ENCODE measurements at regions not wholly inside any gene's neighbourhood (a gene's known extent, or its start where the extent isn't known, plus 50 kb on each side); places are given as distances from the start of the nearest gene placed in this dataset.

DNA sequence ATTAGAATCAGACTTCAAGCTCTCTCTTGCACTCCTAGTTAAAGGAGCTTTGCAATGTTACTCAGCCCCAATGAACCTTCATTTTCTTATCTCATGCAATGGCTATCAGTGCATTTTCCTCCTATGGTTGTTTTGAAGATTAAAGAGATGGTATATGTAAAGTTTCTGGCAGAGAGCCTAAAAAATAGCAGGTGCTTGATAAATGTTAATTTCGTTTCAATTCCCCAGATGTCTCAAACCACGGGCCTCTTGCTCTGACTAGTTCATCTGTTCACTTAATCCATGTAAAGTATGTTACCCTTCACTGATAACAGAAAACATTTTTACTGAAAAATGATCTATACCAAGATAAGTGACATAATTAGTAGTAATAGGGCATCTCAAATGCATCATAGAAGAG lies 735.4 kb upstream of the USP15 start:
- no peak overlapping the region for H3K27ac Mint-ChIP-seq
- H3K4me1 Mint-ChIP-seq (ENCODE audit: low read depth) = no peaks in the 10 kb centered on the region

DNA sequence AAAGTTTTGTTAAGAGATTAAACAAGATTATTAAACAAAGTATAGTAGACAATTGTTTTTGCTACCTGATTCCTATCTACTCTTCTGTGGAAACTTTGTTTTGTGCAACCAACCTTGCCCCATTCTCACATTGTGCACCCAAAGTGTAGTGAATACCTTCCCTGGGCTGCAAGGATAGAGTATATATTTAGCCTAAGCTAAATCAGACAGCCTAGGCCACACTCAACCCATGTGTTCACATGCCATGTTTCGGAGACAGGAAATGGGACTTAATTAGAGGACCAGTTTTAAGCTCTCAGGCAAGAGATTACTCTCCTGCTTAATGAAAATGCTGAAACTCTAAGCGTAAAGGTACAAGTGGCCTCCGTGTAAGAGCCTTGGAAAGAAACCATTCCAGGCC lies 734.9 kb upstream of the USP15 start:
- H3K36me3 Mint-ChIP-seq = no peaks in the 10 kb centered on the region
- peaks cover 2% of the 10 kb centered on the region for H3K27me3 Mint-ChIP-seq
- H3K4me3 Mint-ChIP-seq = no peak overlapping the region
- H3K9me3 Mint-ChIP-seq (ENCODE audit: low read depth) = no peaks in the 10 kb centered on the region
- H3K4me1 Mint-ChIP-seq (ENCODE audit: low read depth) = no peaks in the 10 kb centered on the region
- no peak overlapping the region for H3K27ac Mint-ChIP-seq

More for the DNA sequence above, 735.4 kb upstream of the USP15 start:
- Mint-ChIP-seq H3K36me3 (no peaks in the 10 kb centered on the region), H3K9me3 (ENCODE audit: low read depth) (no peaks in the 10 kb centered on the region), H3K4me3 (no peak overlapping the region), H3K27me3 (peaks cover 2% of the 10 kb centered on the region)

DNA sequence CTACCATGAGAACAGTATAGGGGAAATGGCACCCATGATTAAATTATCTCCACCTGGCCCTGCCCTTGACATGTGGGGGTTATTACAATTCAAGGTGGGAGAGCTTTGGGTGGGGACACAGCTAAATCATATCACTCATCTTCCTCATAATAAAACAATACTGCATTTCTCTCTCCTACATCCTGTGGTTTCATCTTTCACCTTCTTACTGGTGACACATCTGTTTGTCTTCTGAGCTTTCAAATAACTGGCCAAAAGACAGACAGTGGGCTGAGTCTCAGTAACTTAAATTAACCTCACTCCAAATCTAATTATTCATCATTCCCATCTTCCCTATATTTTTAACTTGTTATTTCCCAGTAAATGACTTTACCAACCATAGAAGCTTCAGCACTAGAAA lies 729.7 kb upstream of the USP15 start:
- no peaks in the 10 kb centered on the region for H3K27me3 Mint-ChIP-seq
- no peaks in the 10 kb centered on the region for H3K36me3 Mint-ChIP-seq
- H3K9me3 Mint-ChIP-seq (ENCODE audit: low read depth) = no peaks in the 10 kb centered on the region
- no peak overlapping the region for H3K27ac Mint-ChIP-seq
- no peaks in the 10 kb centered on the region for H3K4me1 Mint-ChIP-seq (ENCODE audit: low read depth)
- H3K4me3 Mint-ChIP-seq = no peak overlapping the region

DNA sequence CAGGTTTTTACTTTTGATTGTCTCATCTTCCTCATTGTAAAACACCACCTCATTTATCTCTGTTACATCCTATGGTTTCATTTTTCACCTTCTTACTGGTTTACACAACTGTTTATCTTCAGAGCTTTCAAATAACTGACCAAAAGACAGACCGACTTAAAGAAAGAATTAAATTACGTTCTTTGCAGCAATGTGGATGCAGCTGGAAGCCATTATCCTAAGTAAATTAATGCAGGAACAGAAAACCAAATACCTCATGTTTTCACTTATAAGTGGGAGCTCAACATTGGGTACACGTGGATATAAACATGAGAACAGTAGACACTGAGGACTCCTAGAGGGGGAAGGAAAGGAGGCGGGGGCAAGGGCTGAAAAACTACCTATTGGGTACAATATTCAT lies 729.0 kb upstream of the USP15 start:
- H3K27me3 Mint-ChIP-seq = no peaks in the 10 kb centered on the region
- no peaks in the 10 kb centered on the region for H3K36me3 Mint-ChIP-seq
- H3K9me3 Mint-ChIP-seq (ENCODE audit: low read depth) = no peaks in the 10 kb centered on the region
- no peaks in the 10 kb centered on the region for H3K4me1 Mint-ChIP-seq (ENCODE audit: low read depth)
- no peak overlapping the region for H3K4me3 Mint-ChIP-seq
- no peak overlapping the region for H3K27ac Mint-ChIP-seq

DNA sequence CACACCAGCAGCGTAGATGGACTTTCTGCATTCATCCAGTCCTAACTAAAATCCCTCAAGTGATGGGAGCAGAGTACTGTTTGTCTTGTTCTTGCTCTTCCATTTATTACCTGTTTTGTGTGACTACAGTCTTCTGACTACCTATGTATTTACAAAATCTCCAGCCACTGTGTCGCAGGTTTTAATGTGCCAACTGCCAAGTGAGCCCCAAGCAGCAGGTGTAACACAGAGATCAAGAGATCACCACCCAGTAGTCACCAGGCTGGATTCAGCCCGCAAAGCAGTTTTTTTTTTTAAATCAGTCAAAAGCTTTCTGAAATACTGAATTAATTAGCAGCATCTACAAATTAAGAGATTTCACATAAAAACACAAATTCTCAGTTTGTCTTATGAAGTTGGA lies 724.1 kb upstream of the USP15 start:
- Mint-ChIP-seq H3K9me3 (ENCODE audit: low read depth) (peaks cover 7% of the 10 kb centered on the region), H3K36me3 (no peaks in the 10 kb centered on the region), H3K27ac (no peak overlapping the region), H3K27me3 (no peaks in the 10 kb centered on the region), H3K4me3 (no peak overlapping the region), H3K4me1 (ENCODE audit: low read depth) (no peaks in the 10 kb centered on the region)

DNA sequence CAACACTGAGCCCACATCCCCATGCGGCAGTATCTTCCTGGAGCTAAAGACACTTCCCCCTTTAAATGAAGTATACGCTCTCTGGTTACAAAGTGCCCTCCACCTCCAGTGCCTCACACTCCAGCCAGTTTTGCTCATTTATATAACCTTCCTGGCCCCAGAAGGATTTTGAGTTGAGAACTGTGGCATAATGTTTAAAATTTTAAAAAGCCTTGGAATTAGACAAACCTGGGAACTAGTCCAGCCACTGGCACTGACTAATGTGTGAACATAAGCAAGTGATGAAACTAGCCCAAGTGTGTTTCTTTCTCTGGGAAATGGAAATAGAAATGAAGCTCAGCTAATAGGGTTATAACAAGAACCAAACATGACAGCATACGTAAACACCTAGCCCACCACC lies 723.7 kb upstream of the USP15 start:
- no peaks in the 10 kb centered on the region for H3K36me3 Mint-ChIP-seq
- peaks cover 7% of the 10 kb centered on the region for H3K9me3 Mint-ChIP-seq (ENCODE audit: low read depth)
- no peak overlapping the region for H3K4me3 Mint-ChIP-seq
- H3K27me3 Mint-ChIP-seq = no peaks in the 10 kb centered on the region
- no peaks in the 10 kb centered on the region for H3K4me1 Mint-ChIP-seq (ENCODE audit: low read depth)
- H3K27ac Mint-ChIP-seq = no peak overlapping the region

DNA sequence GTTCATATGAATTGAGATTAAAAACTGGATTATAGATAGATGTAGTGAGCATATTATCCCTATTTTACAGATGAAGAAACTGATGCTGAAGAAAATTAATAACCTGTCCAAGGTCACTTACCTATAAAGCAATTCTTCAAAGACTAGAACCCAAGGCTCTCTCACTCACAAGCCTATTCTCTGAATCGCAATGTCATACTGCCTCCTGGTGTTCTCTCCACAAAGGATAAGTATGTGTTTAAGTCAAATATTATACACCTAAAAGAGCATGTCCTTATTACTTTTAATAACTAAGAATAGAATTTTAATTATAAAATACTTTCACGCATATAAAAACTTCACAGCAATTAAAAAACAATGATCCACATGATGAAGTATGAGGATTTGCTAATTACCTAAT lies 721.3 kb upstream of the USP15 start:
- H3K27ac Mint-ChIP-seq = no peak overlapping the region
- no peaks in the 10 kb centered on the region for H3K4me1 Mint-ChIP-seq (ENCODE audit: low read depth)
- H3K4me3 Mint-ChIP-seq = no peak overlapping the region
- peaks cover 7% of the 10 kb centered on the region for H3K9me3 Mint-ChIP-seq (ENCODE audit: low read depth)
- no peaks in the 10 kb centered on the region for H3K36me3 Mint-ChIP-seq
- H3K27me3 Mint-ChIP-seq = no peaks in the 10 kb centered on the region

DNA sequence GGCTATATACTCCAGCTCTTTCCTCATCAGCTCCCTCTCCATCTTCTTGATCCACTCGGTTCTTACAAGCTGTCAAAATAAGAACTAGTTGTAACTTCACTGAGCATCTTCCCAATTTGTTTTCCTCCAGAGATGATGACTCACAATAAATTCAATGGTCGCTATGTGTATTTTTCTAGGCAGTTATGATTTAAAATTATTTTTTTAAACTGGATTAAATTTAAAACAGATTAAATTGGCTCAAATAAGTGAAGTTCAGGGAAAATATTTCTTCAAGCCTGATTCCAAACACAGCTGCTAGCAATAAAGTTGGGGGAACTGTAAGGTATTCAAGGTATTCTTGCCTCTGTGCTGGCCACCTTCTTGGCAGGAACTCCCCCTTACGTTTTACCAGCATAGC lies 717.7 kb upstream of the USP15 start:
- H3K27ac Mint-ChIP-seq = no peak overlapping the region
- H3K4me1 Mint-ChIP-seq (ENCODE audit: low read depth) = no peaks in the 10 kb centered on the region
- H3K27me3 Mint-ChIP-seq = no peaks in the 10 kb centered on the region
- H3K4me3 Mint-ChIP-seq = no peak overlapping the region
- no peaks in the 10 kb centered on the region for H3K36me3 Mint-ChIP-seq
- H3K9me3 Mint-ChIP-seq (ENCODE audit: low read depth) = no peaks in the 10 kb centered on the region

DNA sequence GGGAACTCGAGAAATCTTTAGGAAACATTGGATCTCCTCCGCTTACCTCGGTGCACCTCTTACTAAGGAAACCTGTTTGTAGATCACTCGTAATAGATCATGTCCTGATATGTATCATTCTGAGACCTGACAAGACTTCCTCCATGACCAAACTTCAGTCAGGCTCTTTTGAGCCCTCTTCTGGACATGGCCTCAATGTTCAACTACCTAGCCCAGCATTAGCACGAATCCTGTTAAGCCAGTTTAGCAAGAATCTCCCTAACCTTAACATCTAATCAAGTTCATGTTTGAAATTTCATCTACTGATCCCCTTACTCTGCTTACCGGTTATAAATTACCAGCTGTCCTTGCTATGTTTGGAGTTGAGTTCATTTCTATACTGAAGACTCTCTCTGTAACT lies 713.9 kb upstream of the USP15 start:
- H3K4me3 Mint-ChIP-seq = no peak overlapping the region

DNA sequence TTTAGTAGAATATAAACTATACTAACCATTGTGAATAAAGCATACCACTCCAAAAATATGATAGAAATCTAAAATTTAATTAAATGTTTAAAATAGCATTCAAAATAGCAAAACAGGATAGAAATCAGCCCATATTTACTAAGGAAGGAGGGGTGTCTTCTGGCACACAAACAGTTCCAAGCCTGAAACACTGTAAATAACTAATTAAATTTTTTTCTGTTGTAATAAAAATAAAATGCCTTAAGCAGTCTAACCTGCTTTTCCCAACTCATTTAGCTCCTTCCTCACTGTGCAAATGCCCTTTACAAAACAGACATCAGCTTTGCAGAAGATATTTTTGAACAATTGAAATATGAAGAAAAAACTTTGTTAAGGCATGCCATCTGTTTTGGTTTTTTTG lies 707.1 kb upstream of the USP15 start:
- Mint-ChIP-seq H3K9me3 (ENCODE audit: low read depth) (no peaks in the 10 kb centered on the region), H3K4me1 (ENCODE audit: low read depth) (no peaks in the 10 kb centered on the region), H3K27me3 (no peaks in the 10 kb centered on the region), H3K4me3 (no peak overlapping the region), H3K36me3 (no peaks in the 10 kb centered on the region), H3K27ac (no peak overlapping the region)

More for the DNA sequence above, 713.9 kb upstream of the USP15 start:
- Mint-ChIP-seq H3K27ac (no peak overlapping the region), H3K36me3 (no peaks in the 10 kb centered on the region), H3K27me3 (no peaks in the 10 kb centered on the region), H3K9me3 (ENCODE audit: low read depth) (no peaks in the 10 kb centered on the region), H3K4me1 (ENCODE audit: low read depth) (no peaks in the 10 kb centered on the region)

DNA sequence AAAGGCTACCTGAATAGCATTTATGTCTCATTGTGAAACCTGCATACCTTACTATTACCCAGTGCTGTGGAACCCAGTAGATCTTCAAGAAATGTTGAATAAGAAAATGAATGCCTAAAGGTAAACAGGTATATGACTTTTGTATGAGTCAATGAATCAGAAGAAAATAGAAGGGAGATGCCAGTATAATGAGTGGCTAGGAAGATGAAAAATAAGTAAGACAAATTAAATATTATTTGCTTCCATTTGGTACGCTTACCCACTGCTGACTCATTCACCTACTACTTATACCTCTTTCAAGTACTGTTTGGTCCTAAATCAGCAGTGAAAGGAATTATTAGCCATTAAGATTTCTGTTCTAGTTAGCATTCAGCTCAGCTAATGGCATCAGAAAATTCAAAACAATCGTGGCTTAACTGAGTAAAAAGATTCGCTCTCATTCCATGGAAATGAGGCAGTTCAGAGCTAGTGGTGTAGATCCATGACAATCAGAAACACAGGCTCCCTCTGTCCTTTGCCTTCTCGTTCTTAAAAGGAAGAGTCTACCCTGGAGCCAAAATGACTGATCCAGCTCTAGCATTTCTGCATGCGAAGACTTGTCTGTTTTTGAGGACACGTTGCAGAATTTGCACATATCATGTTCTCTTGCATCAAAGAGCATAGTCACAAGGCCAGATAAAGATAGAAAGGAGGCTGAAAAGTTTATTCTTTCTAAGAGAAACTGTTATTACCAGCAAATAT lies 705.8 kb upstream of the USP15 start:
- Mint-ChIP-seq H3K4me1 (ENCODE audit: low read depth) (no peaks in the 10 kb centered on the region), H3K9me3 (ENCODE audit: low read depth) (no peaks in the 10 kb centered on the region), H3K36me3 (no peaks in the 10 kb centered on the region), H3K27ac (no peak overlapping the region), H3K4me3 (no peak overlapping the region), H3K27me3 (no peaks in the 10 kb centered on the region)

DNA sequence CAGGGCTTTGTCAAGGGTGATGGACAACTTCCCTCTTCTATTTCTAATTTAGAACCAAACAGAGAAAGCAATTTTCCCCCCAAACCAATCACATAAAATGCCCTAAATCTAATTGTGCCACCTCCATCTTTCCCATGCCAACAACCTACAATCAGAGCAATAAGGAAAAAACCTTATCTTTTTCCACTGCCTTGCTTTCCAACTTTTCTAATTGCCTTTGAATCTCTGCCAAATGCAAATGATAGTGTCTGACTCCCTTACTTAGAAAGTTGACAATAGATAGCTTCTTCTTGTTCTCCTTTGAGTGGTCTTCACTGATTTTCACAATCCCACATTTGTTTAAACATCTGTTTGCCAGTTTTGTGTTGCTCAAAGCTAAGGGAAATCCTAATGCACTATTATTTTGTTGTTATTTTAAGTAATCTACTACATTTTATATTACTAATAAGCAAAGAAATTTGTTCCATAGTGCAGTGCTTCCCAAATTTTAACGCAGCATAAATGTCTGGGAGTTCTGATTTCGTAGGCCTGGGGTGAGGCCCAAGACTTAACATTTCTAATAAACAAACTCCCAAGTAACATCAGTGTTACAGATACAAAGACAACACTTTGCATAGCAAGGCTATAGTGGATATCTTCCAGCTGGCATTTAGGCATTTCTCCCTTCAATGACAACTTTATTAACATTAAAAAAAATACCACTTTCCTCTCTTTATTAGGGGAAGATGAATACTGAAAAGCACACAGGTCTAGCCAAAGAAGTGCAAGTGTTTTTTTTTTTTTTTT lies 696.3 kb upstream of the USP15 start:
- Mint-ChIP-seq H3K4me1 (ENCODE audit: low read depth) (no peaks in the 10 kb centered on the region), H3K27me3 (peaks cover 1% of the 10 kb centered on the region), H3K27ac (no peak overlapping the region)

DNA sequence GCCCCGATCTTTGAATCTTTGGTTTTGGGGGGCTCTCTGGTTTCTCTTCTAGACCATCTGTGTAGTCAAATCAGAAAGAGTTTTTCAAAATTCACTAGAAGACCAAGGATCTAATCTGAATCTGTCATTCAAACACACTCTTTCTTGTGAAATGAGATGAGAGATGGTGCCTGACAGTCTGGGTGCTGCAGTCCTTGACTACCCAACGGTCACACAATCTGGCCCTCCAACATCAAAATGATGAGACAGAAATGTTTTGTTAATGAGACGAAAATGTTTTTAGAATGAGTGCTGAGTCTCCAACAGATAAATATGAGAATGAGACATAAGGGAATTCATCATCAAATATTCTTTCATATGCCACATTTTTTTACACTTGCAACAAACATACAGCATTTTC lies 695.7 kb upstream of the USP15 start:
- Mint-ChIP-seq H3K4me1 (ENCODE audit: low read depth) (no peaks in the 10 kb centered on the region), H3K27me3 (peaks cover 1% of the 10 kb centered on the region), H3K4me3 (no peak overlapping the region), H3K9me3 (ENCODE audit: low read depth) (no peaks in the 10 kb centered on the region), H3K36me3 (no peaks in the 10 kb centered on the region), H3K27ac (no peak overlapping the region)

More for the DNA sequence above, 696.3 kb upstream of the USP15 start:
- no peaks in the 10 kb centered on the region for H3K36me3 Mint-ChIP-seq
- no peaks in the 10 kb centered on the region for H3K9me3 Mint-ChIP-seq (ENCODE audit: low read depth)
- H3K4me3 Mint-ChIP-seq = no peak overlapping the region

DNA sequence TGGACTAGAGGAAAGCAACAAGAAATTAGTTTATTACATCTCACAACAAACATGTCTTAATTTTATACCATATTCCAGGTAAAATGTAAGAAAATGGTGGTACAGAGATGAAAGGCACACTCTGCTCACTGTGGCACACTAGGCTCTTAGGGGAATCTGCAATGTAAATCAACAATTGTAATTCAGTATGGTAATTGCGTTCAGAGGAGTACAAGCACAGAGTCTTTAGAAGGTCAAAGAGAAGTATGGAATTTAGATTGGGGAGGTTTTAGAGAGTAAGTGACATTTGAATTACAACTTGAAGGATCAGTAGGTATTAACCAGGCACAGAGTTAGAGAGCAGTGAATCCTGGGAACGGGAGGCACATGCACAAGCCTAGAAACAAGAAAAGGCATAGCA lies 694.0 kb upstream of the USP15 start:
- H3K9me3 Mint-ChIP-seq (ENCODE audit: low read depth) = no peaks in the 10 kb centered on the region
- H3K4me1 Mint-ChIP-seq (ENCODE audit: low read depth) = no peaks in the 10 kb centered on the region
- peaks cover 1% of the 10 kb centered on the region for H3K27me3 Mint-ChIP-seq
- no peaks in the 10 kb centered on the region for H3K36me3 Mint-ChIP-seq
- H3K4me3 Mint-ChIP-seq = no peak overlapping the region
- H3K27ac Mint-ChIP-seq = no peak overlapping the region

DNA sequence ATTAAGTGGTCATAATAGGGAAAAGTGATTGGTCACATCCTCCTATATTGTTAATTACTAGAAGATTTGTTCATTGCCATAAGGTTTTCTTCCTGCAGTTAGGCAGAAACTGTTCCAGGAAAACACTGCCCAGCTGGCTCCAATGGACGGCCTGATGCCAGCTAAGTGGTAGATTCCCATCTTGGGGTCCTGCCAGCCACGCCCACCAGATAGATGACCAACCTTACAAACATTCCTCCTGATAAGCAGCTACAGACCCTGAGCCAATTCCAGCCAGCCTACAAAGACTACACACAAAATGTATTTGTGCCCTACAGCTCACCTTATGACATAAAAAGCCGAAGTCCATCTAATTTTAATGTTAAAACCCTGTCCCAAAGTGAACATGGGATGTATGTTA lies 685.9 kb upstream of the USP15 start:
- Mint-ChIP-seq H3K4me1 (ENCODE audit: low read depth) (no peaks in the 10 kb centered on the region), H3K27ac (no peak overlapping the region), H3K9me3 (ENCODE audit: low read depth) (no peaks in the 10 kb centered on the region), H3K36me3 (no peaks in the 10 kb centered on the region), H3K27me3 (no peaks in the 10 kb centered on the region), H3K4me3 (no peak overlapping the region)

DNA sequence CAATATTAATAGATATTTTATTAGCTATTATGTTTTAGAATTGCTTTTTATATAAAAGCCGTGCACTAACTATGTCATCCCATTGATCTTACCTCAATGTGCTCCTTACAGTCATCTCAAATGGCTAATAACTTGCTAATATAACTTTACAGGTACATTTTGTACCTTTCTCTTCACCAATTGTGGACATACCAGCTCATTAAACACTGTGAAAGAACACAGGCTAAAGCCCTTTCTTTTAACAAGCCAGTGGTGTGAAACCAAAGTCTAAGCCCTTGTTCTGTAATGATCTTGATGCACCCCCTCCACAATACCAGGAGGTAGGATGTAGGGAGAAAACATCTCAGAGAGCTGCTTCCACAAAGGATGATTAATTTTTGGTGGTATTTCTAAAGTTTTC lies 675.3 kb upstream of the USP15 start:
- Mint-ChIP-seq H3K4me3 (no peak overlapping the region), H3K9me3 (ENCODE audit: low read depth) (peaks cover 6% of the 10 kb centered on the region)

More for the DNA sequence above, 675.3 kb upstream of the USP15 start:
- no peaks in the 10 kb centered on the region for H3K36me3 Mint-ChIP-seq
- no peaks in the 10 kb centered on the region for H3K4me1 Mint-ChIP-seq (ENCODE audit: low read depth)
- H3K27ac Mint-ChIP-seq = no peak overlapping the region
- H3K27me3 Mint-ChIP-seq = no peaks in the 10 kb centered on the region

Measured in activated naive CD8-positive, alpha-beta T cell (primary cell).